SK-N-SH (cell line): ENCODE measurements at regions not wholly inside any gene's neighbourhood (a gene's known extent, or its start where the extent isn't known, plus 50 kb on each side); places are given as distances from the start of the nearest gene placed in this dataset.

ENCODE experiments used
- EP300 ChIP-seq, 2 experiments: IDR thresholded peaks; 2 replicates each; pipeline versions ENCODE4 v1.4.0 to v1.6.1; 2012; ENCODE audit warnings: borderline replicate concordance in 1 of 2, low read depth in 1 of 2, low read length in 1 of 2
- EZH2phosphoT487 ChIP-seq: fragments of 200-600 bp; sonication (generic); IDR thresholded peaks from 2 replicates; pipeline ENCODE4 v1.6.1; 2017; ENCODE audit warnings: low read depth, mixed run types, mild to moderate bottlenecking, antibody characterized with exemption, moderate library complexity, borderline replicate concordance
- TF ChIP-seq, protein P1 (sequence below): fragments of 200-600 bp; sonication (generic); IDR thresholded peaks from 2 replicates; pipeline ENCODE4 v1.6.1; 2017; ENCODE audit warnings: antibody characterized with exemption, mild to moderate bottlenecking, moderate library complexity

- TF ChIP-seq, protein P1, sequence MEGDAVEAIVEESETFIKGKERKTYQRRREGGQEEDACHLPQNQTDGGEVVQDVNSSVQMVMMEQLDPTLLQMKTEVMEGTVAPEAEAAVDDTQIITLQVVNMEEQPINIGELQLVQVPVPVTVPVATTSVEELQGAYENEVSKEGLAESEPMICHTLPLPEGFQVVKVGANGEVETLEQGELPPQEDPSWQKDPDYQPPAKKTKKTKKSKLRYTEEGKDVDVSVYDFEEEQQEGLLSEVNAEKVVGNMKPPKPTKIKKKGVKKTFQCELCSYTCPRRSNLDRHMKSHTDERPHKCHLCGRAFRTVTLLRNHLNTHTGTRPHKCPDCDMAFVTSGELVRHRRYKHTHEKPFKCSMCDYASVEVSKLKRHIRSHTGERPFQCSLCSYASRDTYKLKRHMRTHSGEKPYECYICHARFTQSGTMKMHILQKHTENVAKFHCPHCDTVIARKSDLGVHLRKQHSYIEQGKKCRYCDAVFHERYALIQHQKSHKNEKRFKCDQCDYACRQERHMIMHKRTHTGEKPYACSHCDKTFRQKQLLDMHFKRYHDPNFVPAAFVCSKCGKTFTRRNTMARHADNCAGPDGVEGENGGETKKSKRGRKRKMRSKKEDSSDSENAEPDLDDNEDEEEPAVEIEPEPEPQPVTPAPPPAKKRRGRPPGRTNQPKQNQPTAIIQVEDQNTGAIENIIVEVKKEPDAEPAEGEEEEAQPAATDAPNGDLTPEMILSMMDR = no peak
- TF ChIP-seq EZH2phosphoT487 (no peak), EP300 (IDR thresholded peaks at IDR 0.05; ENCODE audit: borderline replicate concordance in 1 of 2, low read depth in 1 of 2, low read length in 1 of 2) (no peak)
These were observed 422.2 kb upstream of the MC4R start for GRCh38 chr18:60794802-60795201.
